DOHH2 (cell line): ENCODE measurements at regions not wholly inside any gene's neighbourhood (a gene's known extent, or its start where the extent isn't known, plus 50 kb on each side); places are given as distances from the start of the nearest gene placed in this dataset.

Source experiments
- CTCF ChIP-seq: fragments of 200-600 bp; sonication (generic); IDR thresholded peaks from one replicate; pipeline ENCODE4 v1.5.1; 2014; ENCODE audit warnings: antibody characterized with exemption, mild to moderate bottlenecking, low read depth, low read length; ENCODE audit not compliant: poor library complexity, severe bottlenecking
- EZH2phosphoT487 ChIP-seq: fragments of 200-600 bp; sonication (generic); IDR thresholded peaks from 2 replicates; pipeline ENCODE4 v1.6.1; 2017; ENCODE audit warnings: borderline replicate concordance, mild to moderate bottlenecking, antibody characterized with exemption, low read length, moderate library complexity, mixed read lengths

GRCh38 chr5:110248921-110249320 lies 477.6 kb downstream of the TMEM232 start:
- no peak for TF ChIP-seq CTCF
- no peak for TF ChIP-seq EZH2phosphoT487
